ENCODE measurements at regions not wholly inside any gene's neighbourhood (a gene's known extent, or its start where the extent isn't known, plus 50 kb on each side); places are given as distances from the start of the nearest gene placed in this dataset.

- ATAC-seq (ENCODE audit: low read depth) (peak; percentile 10; the same call in 1 of the 3 replicates), DNase-seq (ENCODE audit: low spot score) (no peak)
- peaks cover 28% of the 10 kb centered on the region for H3K4me1 ChIP-seq (ENCODE audit: insufficient read depth, poor library complexity, severe bottlenecking)
- no peaks in the 10 kb centered on the region for H3K9me3 ChIP-seq (ENCODE audit: severe bottlenecking)
- peak overlapping the region; percentile 78 for H3K27ac ChIP-seq (ENCODE audit: poor library complexity, severe bottlenecking)
- no peaks in the 10 kb centered on the region for H3K36me3 ChIP-seq (ENCODE audit: low read depth)
- TF ChIP-seq CTCF (IDR thresholded peaks at IDR 0.05; ENCODE audit: poor library complexity, severe bottlenecking), result no peak
- H3K4me3 ChIP-seq (ENCODE audit: severe bottlenecking), result no peak overlapping the region
- H3K27me3 ChIP-seq (ENCODE audit: insufficient read depth, poor library complexity, severe bottlenecking), result no peaks in the 10 kb centered on the region
Measured at GRCh38 chr2:129055824-129056223, 737.2 kb upstream of the HS6ST1 start.

GRCh38 chr2:129056309-129056958 lies 737.8 kb upstream of the HS6ST1 start:
- no peak for TF ChIP-seq CTCF (IDR thresholded peaks at IDR 0.05; ENCODE audit: poor library complexity, severe bottlenecking)
- H3K36me3 ChIP-seq (ENCODE audit: low read depth), result no peaks in the 10 kb centered on the region
- H3K27me3 ChIP-seq (ENCODE audit: insufficient read depth, poor library complexity, severe bottlenecking), result no peaks in the 10 kb centered on the region
- peak; percentile 94 for DNase-seq (ENCODE audit: low spot score)
- peak; percentile 85 for ATAC-seq (ENCODE audit: low read depth)
- no peaks in the 10 kb centered on the region for H3K9me3 ChIP-seq (ENCODE audit: severe bottlenecking)
- peaks cover 34% of the 10 kb centered on the region for H3K4me1 ChIP-seq (ENCODE audit: insufficient read depth, poor library complexity, severe bottlenecking)
- no peak overlapping the region for H3K4me3 ChIP-seq (ENCODE audit: severe bottlenecking)
- peak overlapping the region; percentile 78 for H3K27ac ChIP-seq (ENCODE audit: poor library complexity, severe bottlenecking)

GRCh38 chr2:129056959-129057317 lies 738.3 kb upstream of the HS6ST1 start:
- DNase-seq (ENCODE audit: low spot score), result no peak
- peak overlapping the region; percentile 78 for H3K27ac ChIP-seq (ENCODE audit: poor library complexity, severe bottlenecking)
- peak; percentile 19 for ATAC-seq (ENCODE audit: low read depth)

GRCh38 chr2:129058981-129059380 lies 740.3 kb upstream of the HS6ST1 start:
- Histone ChIP-seq H3K27ac (ENCODE audit: poor library complexity, severe bottlenecking) (no peak overlapping the region), H3K4me1 (ENCODE audit: insufficient read depth, poor library complexity, severe bottlenecking) (peaks cover 35% of the 10 kb centered on the region)
- no peak for DNase-seq (ENCODE audit: low spot score)

More at GRCh38 chr2:129056959-129057317, 738.3 kb upstream of the HS6ST1 start:
- Histone ChIP-seq H3K4me1 (ENCODE audit: insufficient read depth, poor library complexity, severe bottlenecking) (peaks cover 35% of the 10 kb centered on the region), H3K4me3 (ENCODE audit: severe bottlenecking) (no peak overlapping the region), H3K9me3 (ENCODE audit: severe bottlenecking) (no peaks in the 10 kb centered on the region), H3K27me3 (ENCODE audit: insufficient read depth, poor library complexity, severe bottlenecking) (no peaks in the 10 kb centered on the region), H3K36me3 (ENCODE audit: low read depth) (no peaks in the 10 kb centered on the region)
- no peak for TF ChIP-seq CTCF (IDR thresholded peaks at IDR 0.05; ENCODE audit: poor library complexity, severe bottlenecking)

More at GRCh38 chr2:129058981-129059380, 740.3 kb upstream of the HS6ST1 start:
- H3K36me3 ChIP-seq (ENCODE audit: low read depth), result no peaks in the 10 kb centered on the region
- ATAC-seq (ENCODE audit: low read depth), result no peak
- no peak overlapping the region for H3K4me3 ChIP-seq (ENCODE audit: severe bottlenecking)
- no peaks in the 10 kb centered on the region for H3K27me3 ChIP-seq (ENCODE audit: insufficient read depth, poor library complexity, severe bottlenecking)
- no peak for TF ChIP-seq CTCF (IDR thresholded peaks at IDR 0.05; ENCODE audit: poor library complexity, severe bottlenecking)
- no peaks in the 10 kb centered on the region for H3K9me3 ChIP-seq (ENCODE audit: severe bottlenecking)
